ENCODE measurements at regions not wholly inside any gene's neighbourhood (a gene's known extent, or its start where the extent isn't known, plus 50 kb on each side); places are given as distances from the start of the nearest gene placed in this dataset.

GRCh38 chr11:29027436-29027835, 919.2 kb downstream of the METTL15 start:
- H3K9me2 ChIP-seq (ENCODE audit: insufficient read depth): no peaks in the 10 kb centered on the region
- peaks cover 5% of the 10 kb centered on the region for H3K9me3 ChIP-seq (ENCODE audit: low read depth)
- no peak overlapping the region for H3K9ac ChIP-seq
- no peaks in the 10 kb centered on the region for H3K79me2 ChIP-seq (ENCODE audit: insufficient read depth)
- no peak overlapping the region for H3K4me3 ChIP-seq
- peak; percentile 35 for DNase-seq
- in situ Hi-C loops (cut with MboI): no loop called here
- TF ChIP-seq EZH2phosphoT487 (IDR thresholded peaks at IDR 0.05; ENCODE audit: insufficient read depth, low read depth): no peak
- H2AFZ ChIP-seq: no peak overlapping the region
- H3K4me1 ChIP-seq (ENCODE audit: insufficient read depth): peaks cover 31% of the 10 kb centered on the region
- no peak overlapping the region for H3K4me2 ChIP-seq (ENCODE audit: unreplicated experiment)
- no peaks in the 10 kb centered on the region for H3K27me3 ChIP-seq (replicated peaks; ENCODE audit: insufficient read depth)
- no peaks in the 10 kb centered on the region for H4K20me1 ChIP-seq (ENCODE audit: insufficient read depth)
- peaks cover 31% of the 10 kb centered on the region for H3F3A ChIP-seq (ENCODE audit: insufficient read depth)
- no peaks in the 10 kb centered on the region; the same call in 1 of the 2 replicates for H3K36me3 ChIP-seq (ENCODE audit: low read depth)
- WGBS, 2 experiments (ENCODE audit: low coverage in 1 of 2, low lambda C conversion rate in 2 of 2, missing lambda C conversion rate in 2 of 2): 34 to 56% methylated on average over 1 of the region's 1 CpG
- no peak overlapping the region for H3K27ac ChIP-seq

- no peaks in the 10 kb centered on the region for H3K79me2 ChIP-seq (ENCODE audit: insufficient read depth)
- no peaks in the 10 kb centered on the region; the same call in 1 of the 2 replicates for H3K36me3 ChIP-seq (ENCODE audit: low read depth)
- peaks cover 5% of the 10 kb centered on the region for H3K9me3 ChIP-seq (ENCODE audit: low read depth)
- no peak overlapping the region for H3K4me3 ChIP-seq
- H3K27ac ChIP-seq: no peak overlapping the region
- no peak overlapping the region for H3K4me2 ChIP-seq (ENCODE audit: unreplicated experiment)
- H3K27me3 ChIP-seq (replicated peaks; ENCODE audit: insufficient read depth): no peaks in the 10 kb centered on the region
- H3F3A ChIP-seq (ENCODE audit: insufficient read depth): peaks cover 31% of the 10 kb centered on the region
- TF ChIP-seq EZH2 (IDR thresholded peaks at IDR 0.05; ENCODE audit: insufficient read depth, poor library complexity, severe bottlenecking) (no peak), EZH2phosphoT487 (IDR thresholded peaks at IDR 0.05; ENCODE audit: insufficient read depth, low read depth) (no peak)
- peaks cover 34% of the 10 kb centered on the region for H3K4me1 ChIP-seq (ENCODE audit: insufficient read depth)
- in situ Hi-C loops (cut with MboI): no loop called here
- no peak overlapping the region for H3K9ac ChIP-seq
- no peaks in the 10 kb centered on the region for H4K20me1 ChIP-seq (ENCODE audit: insufficient read depth)
- no peaks in the 10 kb centered on the region for H3K9me2 ChIP-seq (ENCODE audit: insufficient read depth)
- DNase-seq: no peak
- no peak overlapping the region for H2AFZ ChIP-seq
- WGBS, 2 experiments (ENCODE audit: low coverage in 1 of 2, low lambda C conversion rate in 2 of 2, missing lambda C conversion rate in 2 of 2): 46 to 51% methylated on average over 2 of the region's 2 CpGs
These were observed 918.1 kb downstream of the METTL15 start for GRCh38 chr11:29026286-29026685.

DNA sequence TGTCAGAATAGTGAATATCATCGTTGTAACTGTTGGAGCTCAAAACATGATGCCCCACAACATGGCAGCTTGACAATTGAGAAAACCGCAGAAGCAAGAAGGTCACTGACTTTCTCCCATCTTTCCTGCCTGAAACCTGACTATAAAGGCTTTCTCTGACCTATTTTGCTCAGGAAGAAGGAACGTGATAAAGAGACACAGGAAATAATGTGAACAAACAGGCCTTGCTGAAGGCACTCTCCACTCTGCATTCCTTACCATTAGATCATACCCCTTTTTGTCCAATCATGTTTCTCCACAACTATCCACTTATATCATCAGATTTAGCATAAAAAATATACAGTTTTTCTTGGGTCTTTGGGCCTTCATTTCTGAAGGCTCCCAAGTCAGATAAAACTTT, 916.8 kb downstream of the METTL15 start:
- no peaks in the 10 kb centered on the region; the same call in 1 of the 2 replicates for H3K36me3 ChIP-seq (ENCODE audit: low read depth)
- 21 to 32% methylated on average over 3 of the region's 3 CpGs for WGBS, 2 experiments (ENCODE audit: low coverage in 1 of 2, low lambda C conversion rate in 2 of 2, missing lambda C conversion rate in 2 of 2)
- peak overlapping the region; percentile 46 for H2AFZ ChIP-seq
- no peaks in the 10 kb centered on the region for H3K9me2 ChIP-seq (ENCODE audit: insufficient read depth)
- H3K4me3 ChIP-seq: no peak overlapping the region
- H3K4me1 ChIP-seq (ENCODE audit: insufficient read depth): peaks cover 40% of the 10 kb centered on the region
- no peaks in the 10 kb centered on the region for H3K27me3 ChIP-seq (replicated peaks; ENCODE audit: insufficient read depth)
- H3F3A ChIP-seq (ENCODE audit: insufficient read depth): peaks cover 40% of the 10 kb centered on the region
- no peaks in the 10 kb centered on the region for H4K20me1 ChIP-seq (ENCODE audit: insufficient read depth)
- DNase-seq: peak; percentile 29
- no peaks in the 10 kb centered on the region for H3K79me2 ChIP-seq (ENCODE audit: insufficient read depth)
- in situ Hi-C loops (cut with MboI): no loop called here
- H3K9me3 ChIP-seq (ENCODE audit: low read depth): peaks cover 2% of the 10 kb centered on the region
- peak overlapping the region; percentile 14; the same call in 1 of the 2 replicates for H3K27ac ChIP-seq
- TF ChIP-seq EZH2 (IDR thresholded peaks at IDR 0.05; ENCODE audit: insufficient read depth, poor library complexity, severe bottlenecking) (no peak), EZH2phosphoT487 (IDR thresholded peaks at IDR 0.05; ENCODE audit: insufficient read depth, low read depth) (no peak)
- no peak overlapping the region for H3K4me2 ChIP-seq (ENCODE audit: unreplicated experiment)
- no peak overlapping the region for H3K9ac ChIP-seq

DNA sequence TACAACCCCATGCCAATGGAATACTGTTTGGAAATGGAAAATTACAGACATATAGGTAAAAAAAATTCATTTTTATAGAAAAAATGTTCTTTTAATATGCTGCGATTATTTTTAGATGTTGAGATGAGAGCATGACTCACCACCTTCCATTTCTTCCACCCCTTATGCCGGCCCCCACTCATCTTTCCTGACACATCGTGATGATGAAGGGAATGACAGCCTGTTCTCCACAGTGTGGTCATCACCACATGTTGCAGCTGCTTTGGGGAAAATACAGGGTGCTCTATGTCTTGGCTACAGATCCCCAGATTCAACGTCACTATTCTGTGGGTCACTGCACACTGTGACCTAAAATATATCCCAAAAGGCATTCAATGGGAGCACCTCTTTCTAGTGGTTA, 916.2 kb downstream of the METTL15 start:
- no peak overlapping the region for H3K9ac ChIP-seq
- H3K79me2 ChIP-seq (ENCODE audit: insufficient read depth): no peaks in the 10 kb centered on the region
- peaks cover 46% of the 10 kb centered on the region for H3K4me1 ChIP-seq (ENCODE audit: insufficient read depth)
- 30 to 31% methylated on average over 4 of the region's 4 CpGs for WGBS, 2 experiments (ENCODE audit: low coverage in 1 of 2, low lambda C conversion rate in 2 of 2, missing lambda C conversion rate in 2 of 2)
- no peaks in the 10 kb centered on the region for H3K9me2 ChIP-seq (ENCODE audit: insufficient read depth)
- H3K36me3 ChIP-seq (ENCODE audit: low read depth): no peaks in the 10 kb centered on the region
- no peaks in the 10 kb centered on the region for H4K20me1 ChIP-seq (ENCODE audit: insufficient read depth)
- H3K27ac ChIP-seq: peak overlapping the region; percentile 14; the same call in 1 of the 2 replicates
- H3K9me3 ChIP-seq (ENCODE audit: low read depth): no peaks in the 10 kb centered on the region
- no peak overlapping the region for H3K4me3 ChIP-seq
- H3K4me2 ChIP-seq (ENCODE audit: unreplicated experiment): no peak overlapping the region
- DNase-seq: peak; percentile 36
- no peak overlapping the region for H2AFZ ChIP-seq
- no peaks in the 10 kb centered on the region for H3K27me3 ChIP-seq (replicated peaks; ENCODE audit: insufficient read depth)
- in situ Hi-C loops (cut with MboI): no loop called here
- peaks cover 40% of the 10 kb centered on the region for H3F3A ChIP-seq (ENCODE audit: insufficient read depth)
- TF ChIP-seq EZH2 (IDR thresholded peaks at IDR 0.05; ENCODE audit: insufficient read depth, poor library complexity, severe bottlenecking) (no peak), EZH2phosphoT487 (IDR thresholded peaks at IDR 0.05; ENCODE audit: insufficient read depth, low read depth) (no peak)

DNA sequence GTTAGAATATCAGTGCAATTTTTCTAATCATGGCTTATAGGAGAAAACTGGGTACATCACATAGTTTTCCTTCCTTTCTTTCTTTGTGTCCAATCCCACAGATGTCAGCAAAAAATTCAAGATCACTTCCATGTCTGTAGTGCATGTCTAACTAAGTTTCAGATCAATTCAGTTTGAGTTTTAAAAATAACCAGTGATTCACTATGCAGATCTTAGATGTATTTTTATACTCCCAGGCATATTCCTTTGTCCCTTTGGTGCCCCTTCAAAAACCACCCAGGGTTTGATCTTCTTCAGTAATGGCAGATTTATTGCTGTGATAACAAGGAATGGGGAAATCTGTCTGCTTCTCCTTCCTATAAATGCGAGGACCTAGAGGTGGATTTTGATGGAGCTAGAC, 915.6 kb downstream of the METTL15 start:
- no peak overlapping the region for H3K4me3 ChIP-seq
- H2AFZ ChIP-seq: no peak overlapping the region
- WGBS, 2 experiments (ENCODE audit: low coverage in 1 of 2, low lambda C conversion rate in 2 of 2, missing lambda C conversion rate in 2 of 2): 38 to 56% methylated on average over 1 of the region's 1 CpG
- H3K4me2 ChIP-seq (ENCODE audit: unreplicated experiment): no peak overlapping the region
- H3K9ac ChIP-seq: no peak overlapping the region
- H3K79me2 ChIP-seq (ENCODE audit: insufficient read depth): no peaks in the 10 kb centered on the region
- no peak overlapping the region for H3K27ac ChIP-seq
- peaks cover 52% of the 10 kb centered on the region for H3K4me1 ChIP-seq (ENCODE audit: insufficient read depth)
- peaks cover 45% of the 10 kb centered on the region for H3F3A ChIP-seq (ENCODE audit: insufficient read depth)
- no peaks in the 10 kb centered on the region for H4K20me1 ChIP-seq (ENCODE audit: insufficient read depth)
- in situ Hi-C loops (cut with MboI): no loop called here
- H3K27me3 ChIP-seq (replicated peaks; ENCODE audit: insufficient read depth): no peaks in the 10 kb centered on the region
- no peaks in the 10 kb centered on the region for H3K9me2 ChIP-seq (ENCODE audit: insufficient read depth)
- no peaks in the 10 kb centered on the region for H3K36me3 ChIP-seq (ENCODE audit: low read depth)
- DNase-seq: no peak
- no peaks in the 10 kb centered on the region for H3K9me3 ChIP-seq (ENCODE audit: low read depth)
- TF ChIP-seq EZH2phosphoT487 (IDR thresholded peaks at IDR 0.05; ENCODE audit: insufficient read depth, low read depth) (no peak), EZH2 (IDR thresholded peaks at IDR 0.05; ENCODE audit: insufficient read depth, poor library complexity, severe bottlenecking) (no peak)
